ENCODE measurements at regions not wholly inside any gene's neighbourhood (a gene's known extent, or its start where the extent isn't known, plus 50 kb on each side); places are given as distances from the start of the nearest gene placed in this dataset.

GRCh38 chr21:45592208-45592619 lies 50.0 kb upstream of the SLC19A1 start:
- peak; percentile 83 for DNase-seq

GRCh38 chr21:45592626-45593134 lies 50.4 kb upstream of the SLC19A1 start:
- DNase-seq: no peak

GRCh38 chr21:45593162-45594022 lies 50.1 kb upstream of the PCBP3 start:
- DNase-seq: peak; percentile 95

All from OCI-M1 (cell line).